NCI-H2107 treated with DMSO at 0.1 percent for 48 hours (cell line): ENCODE measurements at regions not wholly inside any gene's neighbourhood (a gene's known extent, or its start where the extent isn't known, plus 50 kb on each side); places are given as distances from the start of the nearest gene placed in this dataset.
"Not testable (repeated sequence)": the region's sequence is repeated elsewhere in the genome, so short reads cannot be mapped to it uniquely, and the experiment has no call there.

Experiments
- DNase-seq: peaks from one replicate; lab custom pipeline; 2025; ENCODE audit not compliant: unreplicated experiment; lab: John Stamatoyannopoulos, UW

- no peak for DNase-seq
These were observed 199.5 kb downstream of the AASDHPPT start for GRCh38 chr11:106276859-106277436.

DNA sequence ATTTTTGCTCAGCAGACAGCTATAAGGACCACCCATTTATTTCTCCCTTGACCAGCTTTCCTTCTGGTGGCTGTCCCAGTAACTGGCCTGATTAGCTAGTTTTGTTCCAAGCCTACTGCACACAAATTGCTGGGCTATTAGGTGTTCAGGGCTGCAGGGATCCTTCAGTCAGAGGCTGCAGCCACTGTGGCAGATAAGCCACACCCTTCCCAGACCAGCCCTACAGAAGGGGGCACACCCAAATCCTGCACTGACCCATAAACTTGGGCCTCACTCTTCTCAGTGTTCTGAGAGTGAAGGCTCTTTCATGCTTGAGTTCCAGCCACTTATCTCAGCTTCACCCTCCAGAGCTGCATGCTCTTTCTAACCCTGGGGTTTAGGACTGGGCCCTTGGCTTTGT lies 200.0 kb downstream of the AASDHPPT start:
- no peak for DNase-seq

GRCh38 chr11:106278391-106278790 lies 200.9 kb downstream of the AASDHPPT start:
- no peak for DNase-seq

DNA sequence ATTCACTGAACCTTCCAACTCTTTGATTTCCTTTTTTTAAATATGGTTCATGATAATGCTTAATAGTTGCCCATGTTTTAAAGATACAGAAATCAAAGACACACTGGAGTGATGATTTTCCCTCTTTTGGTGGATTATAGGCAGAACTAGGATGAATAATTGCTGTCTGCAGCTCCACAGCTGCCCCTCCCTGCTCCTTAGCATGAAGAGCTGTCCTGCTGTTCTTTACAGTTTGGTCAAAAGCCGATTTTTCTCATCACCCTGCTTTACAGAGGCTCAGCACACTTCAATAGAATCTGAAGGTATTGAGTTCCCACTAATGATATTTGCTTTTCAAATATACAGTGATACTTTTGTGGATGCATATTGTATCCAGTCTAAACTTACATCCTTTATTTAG lies 202.6 kb downstream of the AASDHPPT start:
- DNase-seq, result no peak

GRCh38 chr11:106281455-106282173 lies 204.2 kb downstream of the AASDHPPT start:
- no peak for DNase-seq

DNA sequence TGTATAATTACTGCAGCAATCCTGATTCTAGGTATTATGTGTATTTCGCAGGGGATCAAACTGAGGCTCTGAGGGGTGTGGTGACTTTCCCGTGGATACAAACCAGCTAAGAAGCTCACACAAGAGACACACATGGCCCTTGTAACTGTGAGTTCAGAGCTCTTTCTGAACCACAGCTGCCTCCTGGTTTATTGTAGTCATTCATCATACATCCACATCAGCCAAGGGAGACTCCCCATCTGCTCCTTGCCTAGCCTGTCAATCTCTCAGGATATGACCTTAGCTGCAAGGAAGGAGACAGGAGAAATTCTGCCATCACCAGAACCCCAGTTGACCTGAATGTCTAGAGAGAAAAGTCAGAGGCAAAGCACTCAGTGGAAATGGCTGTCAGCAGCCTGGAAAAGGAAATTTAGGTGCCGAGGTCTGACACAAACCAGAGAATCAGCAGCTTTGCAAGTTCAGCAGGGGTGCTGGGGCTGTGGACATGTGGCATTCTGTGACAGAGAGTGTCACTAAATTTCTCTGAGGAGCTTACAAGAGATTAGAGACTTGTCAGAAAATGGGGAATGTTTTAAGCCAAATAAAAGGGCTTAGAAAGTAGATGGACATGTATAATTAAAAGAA lies 209.5 kb downstream of the AASDHPPT start:
- no peak for DNase-seq

DNA sequence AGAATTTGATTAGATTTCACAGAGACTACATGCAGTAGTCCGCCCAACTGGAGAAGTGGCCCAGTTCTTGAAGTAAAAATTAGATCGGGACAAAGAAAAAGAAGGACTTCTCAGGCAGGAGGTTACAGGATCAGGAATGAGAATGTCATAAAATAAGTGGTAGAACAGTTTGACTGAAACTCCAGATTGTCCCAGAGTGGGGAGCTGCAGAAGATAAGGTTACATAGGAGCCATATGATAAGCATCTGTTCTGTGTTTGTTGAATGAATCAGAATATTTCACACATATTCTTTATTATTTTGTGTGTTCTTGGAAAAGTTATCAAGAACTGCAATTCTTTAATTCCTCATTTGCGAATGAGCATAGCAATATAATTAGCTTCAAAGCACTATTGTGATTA lies 210.6 kb downstream of the AASDHPPT start:
- no peak for DNase-seq

DNA sequence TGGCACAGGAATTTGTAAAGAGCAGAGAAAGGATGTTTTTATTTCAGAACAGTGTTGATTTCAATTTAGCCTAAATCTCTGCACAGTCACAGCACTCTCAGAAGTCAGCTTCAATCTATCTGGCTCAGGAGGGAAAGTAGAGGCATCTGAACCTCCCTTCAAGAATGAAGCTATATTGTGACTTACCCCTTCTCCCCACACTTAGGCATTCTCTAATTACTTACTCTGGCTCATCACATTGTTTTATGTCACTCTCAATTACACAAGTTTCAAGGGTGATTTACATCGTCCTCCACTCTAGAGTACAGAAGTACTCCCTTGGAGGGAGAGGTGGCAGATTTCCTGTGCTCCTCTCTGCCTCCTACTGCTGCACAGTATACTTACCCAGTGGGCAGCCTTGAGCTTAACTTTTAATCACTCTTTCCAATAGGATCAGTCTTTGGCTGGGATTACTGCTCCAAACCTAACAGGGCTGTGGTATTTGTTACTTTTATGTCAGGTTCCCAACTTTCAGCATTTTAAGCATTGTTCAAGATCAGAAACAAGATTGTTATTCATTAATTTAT lies 211.4 kb downstream of the AASDHPPT start:
- no peak for DNase-seq

DNA sequence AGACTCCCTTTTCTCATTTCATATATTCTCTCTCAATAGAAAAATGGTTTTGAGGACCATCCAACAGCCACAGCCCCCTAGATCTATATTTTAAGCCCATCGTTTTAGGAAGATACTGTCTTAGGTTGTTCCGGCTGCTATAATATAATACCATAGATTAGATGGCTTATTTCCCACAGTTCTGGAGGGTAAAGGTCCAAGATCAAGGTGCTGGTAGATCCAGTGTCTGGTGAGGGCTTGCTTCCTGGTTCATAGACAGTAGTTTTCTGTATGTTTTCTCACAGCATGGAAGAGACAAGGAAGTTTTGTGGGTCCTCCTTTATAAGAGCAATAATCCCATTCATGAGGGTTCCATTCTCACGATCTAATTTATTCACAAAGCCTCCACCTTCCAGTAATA lies 215.1 kb downstream of the AASDHPPT start:
- no peak for DNase-seq

DNA sequence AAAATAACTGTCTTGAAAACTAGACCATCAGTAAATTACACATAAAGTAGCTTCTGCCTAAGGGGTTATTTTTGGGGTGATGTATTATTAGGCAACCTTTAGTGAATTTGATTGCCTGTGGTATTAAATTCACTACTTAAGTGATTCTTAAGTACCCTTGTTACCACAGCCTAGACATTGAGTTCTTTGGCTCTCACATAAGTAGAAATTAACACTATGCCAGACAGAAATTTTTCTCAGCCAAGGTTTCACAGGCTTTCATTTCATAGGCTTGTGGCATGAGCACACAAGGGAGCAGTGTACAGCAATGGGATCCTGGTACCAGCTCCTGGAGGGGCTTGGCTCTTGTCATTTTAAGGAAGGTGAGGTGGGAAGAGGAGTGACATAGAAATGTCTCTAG lies 218.5 kb downstream of the AASDHPPT start:
- DNase-seq, result no peak

DNA sequence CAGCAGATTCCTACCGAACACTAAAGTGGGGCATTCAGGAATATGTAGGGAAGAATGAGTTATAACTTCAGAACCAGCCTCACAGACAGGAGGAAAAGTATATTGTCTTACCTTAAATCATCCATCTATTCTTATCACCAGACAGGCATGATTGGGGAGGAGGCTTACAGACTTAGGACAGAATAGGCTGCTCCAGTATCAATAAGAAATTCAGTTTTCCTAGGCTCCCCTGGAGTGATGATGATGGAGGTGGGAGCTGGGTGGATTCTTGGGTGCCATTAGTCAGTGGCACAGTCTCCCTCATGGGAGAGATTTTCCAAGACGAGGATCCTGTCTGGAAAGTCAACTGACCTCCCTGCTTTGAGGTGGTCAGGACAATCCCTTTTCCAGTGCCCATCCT lies 225.0 kb downstream of the AASDHPPT start:
- no peak for DNase-seq

- DNase-seq, result no peak
These were observed 226.8 kb downstream of the AASDHPPT start for GRCh38 chr11:106304274-106304673.

GRCh38 chr11:106305458-106305857 lies 228.0 kb downstream of the AASDHPPT start:
- no peak for DNase-seq

- DNase-seq, result no peak
These were observed 229.5 kb downstream of the AASDHPPT start for GRCh38 chr11:106306942-106307341.

- no peak for DNase-seq
These were observed 231.7 kb downstream of the AASDHPPT start for GRCh38 chr11:106309070-106309684.

DNA sequence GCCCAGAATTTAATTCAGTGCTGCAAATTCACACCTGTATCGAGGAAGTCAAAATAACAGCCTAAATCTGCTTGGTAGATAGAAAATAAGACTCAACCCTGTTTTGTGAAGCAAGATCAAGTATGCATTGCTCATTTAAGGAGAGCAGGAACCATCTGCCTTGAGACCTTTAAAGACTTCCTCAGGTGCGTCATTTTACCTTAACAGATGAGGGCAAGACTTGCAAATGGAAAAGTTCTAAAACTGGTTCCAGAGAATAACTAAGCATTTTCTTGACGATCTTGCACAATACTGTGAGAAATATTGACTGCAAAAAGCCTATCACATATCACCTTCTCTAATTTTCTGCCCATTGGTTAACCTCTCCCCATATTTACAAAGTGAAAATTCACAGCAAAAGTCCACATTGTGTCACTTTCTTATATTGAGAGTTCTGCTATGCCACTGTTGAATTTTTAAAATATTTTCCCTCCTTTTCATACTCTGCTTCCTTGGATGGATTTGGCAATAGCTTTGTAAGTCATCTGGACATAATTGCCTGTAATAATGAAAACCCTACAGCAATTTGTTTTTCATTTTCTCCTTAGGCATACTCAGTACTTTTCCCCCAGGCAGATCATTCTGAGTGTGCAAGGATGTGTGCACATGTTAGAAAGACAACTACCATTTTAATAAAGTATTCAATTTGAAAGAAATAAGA lies 234.2 kb downstream of the AASDHPPT start:
- DNase-seq, result no peak

GRCh38 chr11:106317208-106317773 lies 239.8 kb downstream of the AASDHPPT start:
- not testable (repeated sequence) for DNase-seq

DNA sequence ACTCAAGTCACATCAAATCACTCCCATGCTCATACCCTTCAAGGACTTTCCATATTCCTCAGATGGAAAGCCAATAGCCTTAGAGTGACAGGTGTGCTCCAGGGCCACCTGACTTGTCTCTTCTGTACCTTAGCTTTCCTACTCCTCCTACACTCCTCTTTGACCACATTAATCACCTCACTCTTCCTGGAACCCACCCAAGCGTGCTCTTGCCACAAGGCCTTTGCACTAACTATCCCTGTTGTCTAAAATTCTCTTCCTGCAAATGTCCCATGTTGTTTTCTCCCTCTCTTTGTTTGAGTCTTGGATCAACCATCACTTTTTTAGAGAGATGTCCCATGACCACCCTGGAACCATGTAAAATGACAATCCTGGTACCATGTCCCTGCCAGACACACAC lies 244.1 kb downstream of the AASDHPPT start:
- DNase-seq, result no peak

DNA sequence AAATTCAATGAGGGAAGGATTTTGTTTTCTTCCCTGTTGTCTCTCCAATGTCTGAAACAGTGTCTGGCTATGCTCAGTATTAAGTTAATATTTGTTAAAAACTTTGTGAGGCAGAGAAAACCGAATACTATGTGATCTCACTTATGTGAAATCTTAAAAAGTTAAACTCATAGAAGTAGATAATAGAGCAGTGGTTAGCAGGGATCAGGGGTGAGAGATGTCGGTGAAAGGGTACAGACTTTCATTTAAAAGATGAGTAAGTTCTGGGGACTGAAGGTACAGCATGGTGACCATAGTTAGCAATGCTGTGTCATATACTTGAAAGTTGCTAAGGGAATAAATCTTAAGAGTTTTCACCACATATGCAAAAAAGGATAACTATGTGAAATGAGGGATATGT lies 244.6 kb downstream of the AASDHPPT start:
- DNase-seq, result no peak

GRCh38 chr11:106326087-106326486 lies 248.6 kb downstream of the AASDHPPT start:
- no peak for DNase-seq

DNA sequence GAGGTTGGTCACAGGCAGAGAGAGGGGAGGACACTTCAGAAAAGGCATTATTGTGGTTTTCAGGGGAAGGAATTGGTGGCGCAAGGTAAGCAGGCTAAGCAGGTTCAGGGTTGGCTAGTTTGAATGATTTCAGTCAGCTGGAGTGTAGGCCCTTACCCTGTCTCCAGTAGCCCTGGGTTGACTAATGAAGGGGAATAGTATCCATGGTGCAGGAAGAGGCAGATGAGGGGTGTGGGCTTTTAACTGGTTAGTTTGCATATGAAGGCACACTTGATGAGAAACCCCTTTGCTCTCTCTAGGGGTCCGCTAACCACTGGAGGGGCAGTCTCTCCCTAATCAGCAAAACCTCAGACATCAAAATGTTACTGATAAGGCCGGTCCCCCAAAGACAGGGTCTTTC lies 249.7 kb downstream of the AASDHPPT start:
- DNase-seq, result no peak
